ENCODE measurements at regions not wholly inside any gene's neighbourhood (a gene's known extent, or its start where the extent isn't known, plus 50 kb on each side); places are given as distances from the start of the nearest gene placed in this dataset.

GRCh38 chr2:60376252-60376651 lies 177.2 kb downstream of the BCL11A start:
- Histone ChIP-seq H3K27me3 (ENCODE audit: low read depth, low read length) (no peaks in the 10 kb centered on the region), H3K9me3 (ENCODE audit: control insufficient read depth in 1 of 2, low read length in 2 of 2) (no peaks in the 10 kb centered on the region), H3K36me3 (ENCODE audit: control insufficient read depth in 1 of 2, insufficient read depth in 2 of 2, low read length in 2 of 2) (no peaks in the 10 kb centered on the region), H3K27ac (ENCODE audit: low read length) (no peak overlapping the region), H3K4me1 (ENCODE audit: control insufficient read depth in 1 of 2, insufficient read depth in 2 of 2, low read length in 2 of 2) (no peaks in the 10 kb centered on the region), H3K4me3 (ENCODE audit: low read depth in 1 of 2, low read length in 2 of 2) (no peak overlapping the region)

GRCh38 chr2:60371681-60372080 lies 181.8 kb downstream of the BCL11A start:
- H3K4me1 ChIP-seq (ENCODE audit: control insufficient read depth in 1 of 2, insufficient read depth in 2 of 2, low read length in 2 of 2): no peaks in the 10 kb centered on the region
- no peak overlapping the region for H3K4me3 ChIP-seq (ENCODE audit: low read depth in 1 of 2, low read length in 2 of 2)
- H3K27me3 ChIP-seq (ENCODE audit: low read depth, low read length): no peaks in the 10 kb centered on the region
- H3K9me3 ChIP-seq (ENCODE audit: control insufficient read depth in 1 of 2, low read length in 2 of 2): no peaks in the 10 kb centered on the region
- H3K36me3 ChIP-seq (ENCODE audit: control insufficient read depth in 1 of 2, insufficient read depth in 2 of 2, low read length in 2 of 2): no peaks in the 10 kb centered on the region
- H3K27ac ChIP-seq (ENCODE audit: low read length): no peak overlapping the region

GRCh38 chr2:60371219-60371618 lies 182.2 kb downstream of the BCL11A start:
- H3K36me3 ChIP-seq (ENCODE audit: control insufficient read depth in 1 of 2, insufficient read depth in 2 of 2, low read length in 2 of 2): no peaks in the 10 kb centered on the region
- H3K27me3 ChIP-seq (ENCODE audit: low read depth, low read length): no peaks in the 10 kb centered on the region
- no peak overlapping the region for H3K27ac ChIP-seq (ENCODE audit: low read length)
- no peaks in the 10 kb centered on the region for H3K9me3 ChIP-seq (ENCODE audit: control insufficient read depth in 1 of 2, low read length in 2 of 2)
- no peak overlapping the region for H3K4me3 ChIP-seq (ENCODE audit: low read depth in 1 of 2, low read length in 2 of 2)
- no peaks in the 10 kb centered on the region for H3K4me1 ChIP-seq (ENCODE audit: control insufficient read depth in 1 of 2, insufficient read depth in 2 of 2, low read length in 2 of 2)

GRCh38 chr2:60370814-60371213 lies 182.6 kb downstream of the BCL11A start:
- H3K9me3 ChIP-seq (ENCODE audit: control insufficient read depth in 1 of 2, low read length in 2 of 2): no peaks in the 10 kb centered on the region
- no peaks in the 10 kb centered on the region for H3K36me3 ChIP-seq (ENCODE audit: control insufficient read depth in 1 of 2, insufficient read depth in 2 of 2, low read length in 2 of 2)
- no peaks in the 10 kb centered on the region for H3K4me1 ChIP-seq (ENCODE audit: control insufficient read depth in 1 of 2, insufficient read depth in 2 of 2, low read length in 2 of 2)
- no peak overlapping the region for H3K27ac ChIP-seq (ENCODE audit: low read length)
- no peak overlapping the region for H3K4me3 ChIP-seq (ENCODE audit: low read depth in 1 of 2, low read length in 2 of 2)
- H3K27me3 ChIP-seq (ENCODE audit: low read depth, low read length): no peaks in the 10 kb centered on the region

GRCh38 chr2:60368456-60368855 lies 185.0 kb downstream of the BCL11A start:
- Histone ChIP-seq H3K27me3 (ENCODE audit: low read depth, low read length) (no peaks in the 10 kb centered on the region), H3K36me3 (ENCODE audit: control insufficient read depth in 1 of 2, insufficient read depth in 2 of 2, low read length in 2 of 2) (no peaks in the 10 kb centered on the region), H3K9me3 (ENCODE audit: control insufficient read depth in 1 of 2, low read length in 2 of 2) (no peaks in the 10 kb centered on the region), H3K4me1 (ENCODE audit: control insufficient read depth in 1 of 2, insufficient read depth in 2 of 2, low read length in 2 of 2) (no peaks in the 10 kb centered on the region), H3K27ac (ENCODE audit: low read length) (no peak overlapping the region), H3K4me3 (ENCODE audit: low read depth in 1 of 2, low read length in 2 of 2) (no peak overlapping the region)

- Histone ChIP-seq H3K27ac (ENCODE audit: low read length) (no peak overlapping the region), H3K36me3 (ENCODE audit: control insufficient read depth in 1 of 2, insufficient read depth in 2 of 2, low read length in 2 of 2) (no peaks in the 10 kb centered on the region), H3K4me1 (ENCODE audit: control insufficient read depth in 1 of 2, insufficient read depth in 2 of 2, low read length in 2 of 2) (no peaks in the 10 kb centered on the region), H3K27me3 (ENCODE audit: low read depth, low read length) (no peaks in the 10 kb centered on the region), H3K4me3 (ENCODE audit: low read depth in 1 of 2, low read length in 2 of 2) (no peak overlapping the region), H3K9me3 (ENCODE audit: control insufficient read depth in 1 of 2, low read length in 2 of 2) (no peaks in the 10 kb centered on the region)
These were observed 187.2 kb downstream of the BCL11A start for GRCh38 chr2:60366135-60366712.

GRCh38 chr2:60365556-60365955 lies 187.9 kb downstream of the BCL11A start:
- no peaks in the 10 kb centered on the region for H3K4me1 ChIP-seq (ENCODE audit: control insufficient read depth in 1 of 2, insufficient read depth in 2 of 2, low read length in 2 of 2)
- no peak overlapping the region for H3K4me3 ChIP-seq (ENCODE audit: low read depth in 1 of 2, low read length in 2 of 2)
- no peaks in the 10 kb centered on the region for H3K9me3 ChIP-seq (ENCODE audit: control insufficient read depth in 1 of 2, low read length in 2 of 2)
- H3K27me3 ChIP-seq (ENCODE audit: low read depth, low read length): no peaks in the 10 kb centered on the region
- no peaks in the 10 kb centered on the region for H3K36me3 ChIP-seq (ENCODE audit: control insufficient read depth in 1 of 2, insufficient read depth in 2 of 2, low read length in 2 of 2)
- H3K27ac ChIP-seq (ENCODE audit: low read length): no peak overlapping the region

GRCh38 chr2:60364491-60364890 lies 189.0 kb downstream of the BCL11A start:
- H3K4me3 ChIP-seq (ENCODE audit: low read depth in 1 of 2, low read length in 2 of 2): no peak overlapping the region
- no peak overlapping the region for H3K27ac ChIP-seq (ENCODE audit: low read length)
- H3K4me1 ChIP-seq (ENCODE audit: control insufficient read depth in 1 of 2, insufficient read depth in 2 of 2, low read length in 2 of 2): no peaks in the 10 kb centered on the region
- H3K9me3 ChIP-seq (ENCODE audit: control insufficient read depth in 1 of 2, low read length in 2 of 2): no peaks in the 10 kb centered on the region
- no peaks in the 10 kb centered on the region for H3K27me3 ChIP-seq (ENCODE audit: low read depth, low read length)
- no peaks in the 10 kb centered on the region for H3K36me3 ChIP-seq (ENCODE audit: control insufficient read depth in 1 of 2, insufficient read depth in 2 of 2, low read length in 2 of 2)

GRCh38 chr2:60361498-60361897 lies 192.0 kb downstream of the BCL11A start:
- no peaks in the 10 kb centered on the region for H3K27me3 ChIP-seq (ENCODE audit: low read depth, low read length)
- H3K4me1 ChIP-seq (ENCODE audit: control insufficient read depth in 1 of 2, insufficient read depth in 2 of 2, low read length in 2 of 2): no peaks in the 10 kb centered on the region
- no peaks in the 10 kb centered on the region for H3K36me3 ChIP-seq (ENCODE audit: control insufficient read depth in 1 of 2, insufficient read depth in 2 of 2, low read length in 2 of 2)
- no peak overlapping the region for H3K27ac ChIP-seq (ENCODE audit: low read length)
- no peak overlapping the region for H3K4me3 ChIP-seq (ENCODE audit: low read depth in 1 of 2, low read length in 2 of 2)
- H3K9me3 ChIP-seq (ENCODE audit: control insufficient read depth in 1 of 2, low read length in 2 of 2): no peaks in the 10 kb centered on the region

GRCh38 chr2:60359569-60359968 lies 193.9 kb downstream of the BCL11A start:
- no peaks in the 10 kb centered on the region for H3K27me3 ChIP-seq (ENCODE audit: low read depth, low read length)
- H3K4me3 ChIP-seq (ENCODE audit: low read depth in 1 of 2, low read length in 2 of 2): no peak overlapping the region
- no peaks in the 10 kb centered on the region for H3K9me3 ChIP-seq (ENCODE audit: control insufficient read depth in 1 of 2, low read length in 2 of 2)
- no peaks in the 10 kb centered on the region for H3K36me3 ChIP-seq (ENCODE audit: control insufficient read depth in 1 of 2, insufficient read depth in 2 of 2, low read length in 2 of 2)
- H3K27ac ChIP-seq (ENCODE audit: low read length): no peak overlapping the region
- no peaks in the 10 kb centered on the region for H3K4me1 ChIP-seq (ENCODE audit: control insufficient read depth in 1 of 2, insufficient read depth in 2 of 2, low read length in 2 of 2)

GRCh38 chr2:60358476-60358875 lies 195.0 kb downstream of the BCL11A start:
- no peak overlapping the region for H3K4me3 ChIP-seq (ENCODE audit: low read depth in 1 of 2, low read length in 2 of 2)
- no peaks in the 10 kb centered on the region for H3K4me1 ChIP-seq (ENCODE audit: control insufficient read depth in 1 of 2, insufficient read depth in 2 of 2, low read length in 2 of 2)
- H3K27me3 ChIP-seq (ENCODE audit: low read depth, low read length): no peaks in the 10 kb centered on the region
- no peak overlapping the region for H3K27ac ChIP-seq (ENCODE audit: low read length)
- H3K36me3 ChIP-seq (ENCODE audit: control insufficient read depth in 1 of 2, insufficient read depth in 2 of 2, low read length in 2 of 2): no peaks in the 10 kb centered on the region
- no peaks in the 10 kb centered on the region for H3K9me3 ChIP-seq (ENCODE audit: control insufficient read depth in 1 of 2, low read length in 2 of 2)

- no peaks in the 10 kb centered on the region for H3K4me1 ChIP-seq (ENCODE audit: control insufficient read depth in 1 of 2, insufficient read depth in 2 of 2, low read length in 2 of 2)
- no peaks in the 10 kb centered on the region for H3K9me3 ChIP-seq (ENCODE audit: control insufficient read depth in 1 of 2, low read length in 2 of 2)
- no peaks in the 10 kb centered on the region for H3K36me3 ChIP-seq (ENCODE audit: control insufficient read depth in 1 of 2, insufficient read depth in 2 of 2, low read length in 2 of 2)
- no peaks in the 10 kb centered on the region for H3K27me3 ChIP-seq (ENCODE audit: low read depth, low read length)
- H3K4me3 ChIP-seq (ENCODE audit: low read depth in 1 of 2, low read length in 2 of 2): no peak overlapping the region
- no peak overlapping the region for H3K27ac ChIP-seq (ENCODE audit: low read length)
These were observed 195.5 kb downstream of the BCL11A start for GRCh38 chr2:60357996-60358395.
